Transverse colon (tissue), 4 donors: ENCODE measurements at regions not wholly inside any gene's neighbourhood (a gene's known extent, or its start where the extent isn't known, plus 50 kb on each side); places are given as distances from the start of the nearest gene placed in this dataset.
"Not testable (repeated sequence)": the region's sequence is repeated elsewhere in the genome, so short reads cannot be mapped to it uniquely, and the experiment has no call there.

ENCODE experiments used
- CTCF ChIP-seq, 5 experiments: fragments of 200-600 bp in 3 of 5; fragments of 450-650 bp in 2 of 5; sonication (generic) in 3 of 5; IDR thresholded peaks; 1 replicate in 2 of 5; 2 replicates in 3 of 5; pipeline ENCODE4 v1.5.1; 2016 to 2017; ENCODE audit warnings: antibody characterized with exemption in 5 of 5, inconsistent platforms in 3 of 5, mild to moderate bottlenecking in 2 of 5, moderate library complexity in 1 of 5
- POLR2A ChIP-seq: fragments of 450-650 bp; IDR thresholded peaks from one replicate; pipeline ENCODE4 v1.6.1; 2016; ENCODE audit warnings: antibody characterized with exemption, mild to moderate bottlenecking, moderate library complexity
- POLR2AphosphoS5 ChIP-seq, 3 donors: sonication (generic); formaldehyde crosslinking; IDR thresholded peaks; one replicate each; pipeline ENCODE4 v1.6.1; 2016; ENCODE audit warnings: antibody characterized with exemption in 3 of 3

- not testable (repeated sequence) for TF ChIP-seq CTCF (IDR thresholded peaks at IDR 0.05); POLR2A; POLR2AphosphoS5 (IDR thresholded peaks at IDR 0.05)
Measured at GRCh38 chr12:127503996-127504395, 763.0 kb upstream of the TMEM132C start.
